ENCODE measurements at regions not wholly inside any gene's neighbourhood (a gene's known extent, or its start where the extent isn't known, plus 50 kb on each side); places are given as distances from the start of the nearest gene placed in this dataset.

- TF ChIP-seq CTCF (IDR thresholded peaks at IDR 0.05) = no peak
- TF ChIP-seq EZH2 (IDR thresholded peaks at IDR 0.05; ENCODE audit: borderline replicate concordance, insufficient read depth, low read depth, low read length, poor library complexity, severe bottlenecking) = no peak
Measured at GRCh38 chr22:47371263-47372090, 609.0 kb downstream of the TBC1D22A start.
